ENCODE measurements at regions not wholly inside any gene's neighbourhood (a gene's known extent, or its start where the extent isn't known, plus 50 kb on each side); places are given as distances from the start of the nearest gene placed in this dataset.
"Not testable (repeated sequence)": the region's sequence is repeated elsewhere in the genome, so short reads cannot be mapped to it uniquely, and the experiment has no call there.

- DNase-seq (ENCODE audit: low read depth, low spot score) = no peak
Observed at GRCh38 chr11:57047610-57048009, 58.9 kb downstream of the OR5AK2 start.

GRCh38 chr11:57049749-57050148, 61.0 kb downstream of the OR5AK2 start:
- no peak for DNase-seq (ENCODE audit: low read depth, low spot score)

GRCh38 chr11:57054817-57055216, 66.1 kb downstream of the OR5AK2 start:
- no peak for DNase-seq (ENCODE audit: low read depth, low spot score)

- DNase-seq (ENCODE audit: low read depth, low spot score) = no peak
Observed at GRCh38 chr11:57055744-57056143, 67.0 kb downstream of the OR5AK2 start.

GRCh38 chr11:57056735-57057134, 68.0 kb downstream of the OR5AK2 start:
- no peak for DNase-seq (ENCODE audit: low read depth, low spot score)

- DNase-seq (ENCODE audit: low read depth, low spot score) = no peak
Observed at GRCh38 chr11:57057561-57057960, 68.8 kb downstream of the OR5AK2 start.

GRCh38 chr11:57062957-57063356, 74.2 kb downstream of the OR5AK2 start:
- not testable (repeated sequence) for DNase-seq (ENCODE audit: low read depth, low spot score)

- DNase-seq (ENCODE audit: low read depth, low spot score) = no peak
Observed at GRCh38 chr11:57069942-57070341, 81.2 kb downstream of the OR5AK2 start.

GRCh38 chr11:57071829-57072228, 83.1 kb downstream of the OR5AK2 start:
- no peak for DNase-seq (ENCODE audit: low read depth, low spot score)

GRCh38 chr11:57072640-57073039, 83.9 kb downstream of the OR5AK2 start:
- peak; percentile 75 for DNase-seq (ENCODE audit: low read depth, low spot score)

GRCh38 chr11:57073128-57073527, 84.4 kb downstream of the OR5AK2 start:
- no peak for DNase-seq (ENCODE audit: low read depth, low spot score)

- DNase-seq (ENCODE audit: low read depth, low spot score) = no peak
Observed at GRCh38 chr11:57081356-57081755, 92.6 kb downstream of the OR5AK2 start.

- DNase-seq (ENCODE audit: low read depth, low spot score) = no peak
Observed at GRCh38 chr11:57082125-57082524, 93.4 kb downstream of the OR5AK2 start.

- DNase-seq (ENCODE audit: low read depth, low spot score) = no peak
Observed at GRCh38 chr11:57083641-57084385, 95.1 kb downstream of the OR5AK2 start.

GRCh38 chr11:57085611-57086010, 96.1 kb upstream of the LRRC55 start:
- DNase-seq (ENCODE audit: low read depth, low spot score) = no peak

- no peak for DNase-seq (ENCODE audit: low read depth, low spot score)
Observed at GRCh38 chr11:57087991-57088390, 93.8 kb upstream of the LRRC55 start.

- no peak for DNase-seq (ENCODE audit: low read depth, low spot score)
Observed at GRCh38 chr11:57092028-57092698, 89.6 kb upstream of the LRRC55 start.

- DNase-seq (ENCODE audit: low read depth, low spot score) = no peak
Observed at GRCh38 chr11:57094181-57094935, 87.4 kb upstream of the LRRC55 start.

- DNase-seq (ENCODE audit: low read depth, low spot score) = no peak
Observed at GRCh38 chr11:57095417-57095816, 86.3 kb upstream of the LRRC55 start.

- no peak for DNase-seq (ENCODE audit: low read depth, low spot score)
Observed at GRCh38 chr11:57095896-57096295, 85.9 kb upstream of the LRRC55 start.

GRCh38 chr11:57097149-57097548, 84.6 kb upstream of the LRRC55 start:
- no peak for DNase-seq (ENCODE audit: low read depth, low spot score)

GRCh38 chr11:57098191-57098590, 83.6 kb upstream of the LRRC55 start:
- DNase-seq (ENCODE audit: low read depth, low spot score) = no peak
